H54 (cell line): ENCODE measurements at regions not wholly inside any gene's neighbourhood (a gene's known extent, or its start where the extent isn't known, plus 50 kb on each side); places are given as distances from the start of the nearest gene placed in this dataset.

Experiments used
- DNase-seq: peaks from one replicate; pipeline ENCODE4 v3.0.0; 2011; ENCODE audit warnings: low spot score, mixed read lengths; ENCODE audit not compliant: insufficient read length
- FAIRE-seq: peaks from 3 replicates; lab custom pipeline; 2011; peaks lifted over from hg19 to GRCh38; lab: Jason Lieb, UNC
- POLR2A ChIP-seq: IDR thresholded peaks from 2 replicates; pipeline ENCODE4 v1.6.1; 2011; ENCODE audit warnings: low read depth, mild to moderate bottlenecking, low read length

GRCh38 chr1:55751776-55752175, 536.6 kb upstream of the USP24 start:
- DNase-seq (no peak), FAIRE-seq (no peak)
- no peak for TF ChIP-seq POLR2A

GRCh38 chr1:55750628-55750995, 535.4 kb upstream of the USP24 start:
- FAIRE-seq (no peak), DNase-seq (no peak)
- no peak for TF ChIP-seq POLR2A

GRCh38 chr1:55749975-55750627, 534.9 kb upstream of the USP24 start:
- FAIRE-seq: no peak
- TF ChIP-seq POLR2A: no peak
- no peak for DNase-seq

- FAIRE-seq (no peak), DNase-seq (no peak)
- TF ChIP-seq POLR2A: no peak
Measured at GRCh38 chr1:55747408-55747841, 532.3 kb upstream of the USP24 start.

- no peak for DNase-seq
- FAIRE-seq: no peak
- TF ChIP-seq POLR2A: no peak
Measured at GRCh38 chr1:55746710-55747109, 531.5 kb upstream of the USP24 start.

GRCh38 chr1:55741516-55741915, 526.4 kb upstream of the USP24 start:
- no peak for FAIRE-seq
- DNase-seq: no peak
- TF ChIP-seq POLR2A: no peak

GRCh38 chr1:55735106-55735505, 519.9 kb upstream of the USP24 start:
- TF ChIP-seq POLR2A: no peak
- peak; percentile 94 for FAIRE-seq
- DNase-seq: peak; percentile 37

GRCh38 chr1:55726994-55727393, 511.8 kb upstream of the USP24 start:
- TF ChIP-seq POLR2A: no peak
- no peak for FAIRE-seq
- DNase-seq: peak; percentile 33

GRCh38 chr1:55725378-55725777, 510.2 kb upstream of the USP24 start:
- no peak for FAIRE-seq
- no peak for DNase-seq
- no peak for TF ChIP-seq POLR2A

- TF ChIP-seq POLR2A: no peak
- DNase-seq (peak; percentile 38), FAIRE-seq (peak; percentile 20)
Measured at GRCh38 chr1:55724551-55725325, 509.6 kb upstream of the USP24 start.

- TF ChIP-seq POLR2A: no peak
- DNase-seq (no peak), FAIRE-seq (no peak)
Measured at GRCh38 chr1:55723001-55723400, 507.8 kb upstream of the USP24 start.

GRCh38 chr1:55720261-55720660, 505.1 kb upstream of the USP24 start:
- DNase-seq (no peak), FAIRE-seq (no peak)
- TF ChIP-seq POLR2A: no peak

- TF ChIP-seq POLR2A: 0 out of 2 replicates have a peak, but pooled peaks have one; percentile 35
- DNase-seq (peak; percentile 46), FAIRE-seq (peak; percentile 96)
Measured at GRCh38 chr1:55718758-55719671, 503.9 kb upstream of the USP24 start.

GRCh38 chr1:55717111-55717510, 501.9 kb upstream of the USP24 start:
- no peak for FAIRE-seq
- no peak for DNase-seq
- no peak for TF ChIP-seq POLR2A
